Esophagus muscularis mucosa (tissue), 4 donors: ENCODE measurements at regions not wholly inside any gene's neighbourhood (a gene's known extent, or its start where the extent isn't known, plus 50 kb on each side); places are given as distances from the start of the nearest gene placed in this dataset.

ENCODE experiments used
- DNase-seq: peaks from one replicate; pipeline ENCODE4 v3.0.0-alpha.2; 2017; ENCODE audit errors: extremely low spot score
- H3K27ac ChIP-seq, 4 donors: fragments of 200-600 bp; sonication (generic); replicated peaks in 1 of 4; 1 replicate in 3 of 4; 2 replicates in 1 of 4; pipeline ENCODE4 v1.5.1; 2016 to 2019; ENCODE audit warnings: mild to moderate bottlenecking in 1 of 4
- H3K27me3 ChIP-seq, 4 donors: fragments of 200-600 bp; sonication (generic); one replicate each; pipeline versions ENCODE4 v1.5.1 to v1.6.0; 2016 to 2019
- H3K36me3 ChIP-seq, 4 donors: fragments of 200-600 bp; sonication (generic); one replicate each; pipeline ENCODE4 v1.5.1; 2016 to 2019
- H3K4me1 ChIP-seq, 4 donors: fragments of 200-600 bp; sonication (generic); one replicate each; pipeline ENCODE4 v1.5.1; 2016 to 2019
- H3K4me3 ChIP-seq, 4 donors: fragments of 200-600 bp; sonication (generic); 1 replicate in 2 of 4; 2 replicates in 2 of 4; pipeline ENCODE4 v1.5.1; 2016 to 2019; ENCODE audit warnings: mild to moderate bottlenecking in 4 of 4, moderate library complexity in 1 of 4
- H3K9me3 ChIP-seq, 4 donors: fragments of 200-600 bp; sonication (generic); 1 replicate in 3 of 4; 2 replicates in 1 of 4; pipeline ENCODE4 v1.5.1; 2016 to 2019
- EP300 ChIP-seq: sonication (generic); formaldehyde crosslinking; IDR thresholded peaks from one replicate; pipeline ENCODE4 v1.6.1; 2017; ENCODE audit warnings: antibody characterized with exemption
- POLR2A ChIP-seq: fragments of 450-650 bp; IDR thresholded peaks from one replicate; pipeline ENCODE4 v1.6.1; 2017; ENCODE audit warnings: antibody characterized with exemption, moderate library complexity, mild to moderate bottlenecking, low read depth
- POLR2AphosphoS5 ChIP-seq, 2 donors: sonication (generic); formaldehyde crosslinking; IDR thresholded peaks; one replicate each; pipeline ENCODE4 v1.6.1; 2017; ENCODE audit warnings: antibody characterized with exemption in 2 of 2
- WGBS: methylation state at CpG from one replicate; pipeline ENCODE4 v1.1.5; 2018; 5-methylcytosine and 5-hydroxymethylcytosine counted together
- intact Hi-C: fragments of 100-400 bp; cut with DNase I; formaldehyde crosslinking; loops from one replicate; pipeline ENCODE4 v1.15.1; 2023
- TF ChIP-seq, protein P1 (sequence below), 3 experiments: fragments of 200-600 bp in 2 of 3; fragments of 450-650 bp in 1 of 3; sonication (generic) in 2 of 3; IDR thresholded peaks; one replicate each; pipeline ENCODE4 v1.5.1; 2017 to 2019; ENCODE audit warnings: antibody characterized with exemption in 3 of 3, mild to moderate bottlenecking in 2 of 3, moderate library complexity in 1 of 3

DNA sequence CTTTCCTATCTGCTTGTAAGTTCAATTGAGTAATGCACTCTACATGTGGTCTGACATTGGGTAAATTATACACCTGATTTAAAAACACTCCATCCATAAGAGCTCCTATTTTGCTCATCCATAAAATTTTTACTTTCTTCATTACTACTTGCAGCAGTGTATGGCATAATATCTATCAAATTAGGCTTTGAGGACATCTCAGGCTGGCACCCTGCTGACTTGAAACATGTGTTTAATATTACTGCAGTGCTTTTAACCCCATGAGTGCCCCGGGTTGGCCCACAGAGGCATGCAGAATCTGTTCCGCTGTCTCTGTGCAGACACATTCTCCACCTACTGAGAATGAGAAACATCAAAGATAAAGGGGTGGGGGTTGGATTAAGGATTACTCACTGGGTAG lies 249.9 kb upstream of the DNAJC19 start:
- Histone ChIP-seq H3K27ac (no peak overlapping the region), H3K9me3 (no peaks in the 10 kb centered on the region), H3K27me3 (no peaks in the 10 kb centered on the region), H3K4me3 (no peak overlapping the region), H3K36me3 (no peaks in the 10 kb centered on the region), H3K4me1 (no peaks in the 10 kb centered on the region)
- intact Hi-C loops, result no loop called here
- no peak for DNase-seq
- TF ChIP-seq EP300, result no peak
- TF ChIP-seq POLR2AphosphoS5 (IDR thresholded peaks at IDR 0.05), result no peak
- no peak for TF ChIP-seq POLR2A
- TF ChIP-seq, protein P1, sequence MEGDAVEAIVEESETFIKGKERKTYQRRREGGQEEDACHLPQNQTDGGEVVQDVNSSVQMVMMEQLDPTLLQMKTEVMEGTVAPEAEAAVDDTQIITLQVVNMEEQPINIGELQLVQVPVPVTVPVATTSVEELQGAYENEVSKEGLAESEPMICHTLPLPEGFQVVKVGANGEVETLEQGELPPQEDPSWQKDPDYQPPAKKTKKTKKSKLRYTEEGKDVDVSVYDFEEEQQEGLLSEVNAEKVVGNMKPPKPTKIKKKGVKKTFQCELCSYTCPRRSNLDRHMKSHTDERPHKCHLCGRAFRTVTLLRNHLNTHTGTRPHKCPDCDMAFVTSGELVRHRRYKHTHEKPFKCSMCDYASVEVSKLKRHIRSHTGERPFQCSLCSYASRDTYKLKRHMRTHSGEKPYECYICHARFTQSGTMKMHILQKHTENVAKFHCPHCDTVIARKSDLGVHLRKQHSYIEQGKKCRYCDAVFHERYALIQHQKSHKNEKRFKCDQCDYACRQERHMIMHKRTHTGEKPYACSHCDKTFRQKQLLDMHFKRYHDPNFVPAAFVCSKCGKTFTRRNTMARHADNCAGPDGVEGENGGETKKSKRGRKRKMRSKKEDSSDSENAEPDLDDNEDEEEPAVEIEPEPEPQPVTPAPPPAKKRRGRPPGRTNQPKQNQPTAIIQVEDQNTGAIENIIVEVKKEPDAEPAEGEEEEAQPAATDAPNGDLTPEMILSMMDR (IDR thresholded peaks at IDR 0.05), result no peak
- 57% methylated on average over 2 of the region's 2 CpGs for WGBS

- Histone ChIP-seq H3K36me3 (no peaks in the 10 kb centered on the region), H3K4me3 (no peak overlapping the region), H3K4me1 (no peaks in the 10 kb centered on the region), H3K9me3 (no peaks in the 10 kb centered on the region), H3K27me3 (no peaks in the 10 kb centered on the region), H3K27ac (no peak overlapping the region)
- no peak for DNase-seq
- no peak for TF ChIP-seq EP300
- no peak for TF ChIP-seq POLR2A
- TF ChIP-seq, protein P1 (IDR thresholded peaks at IDR 0.05), result no peak
- no peak for TF ChIP-seq POLR2AphosphoS5 (IDR thresholded peaks at IDR 0.05)
- intact Hi-C loops, result no loop called here
- 82% methylated on average over 5 of the region's 5 CpGs for WGBS
Observed at GRCh38 chr3:181230258-181230657, 240.7 kb upstream of the DNAJC19 start.

GRCh38 chr3:181213347-181213746 lies 223.8 kb upstream of the DNAJC19 start:
- H3K27me3 ChIP-seq, result no peaks in the 10 kb centered on the region
- H3K9me3 ChIP-seq, result no peaks in the 10 kb centered on the region
- no peak overlapping the region for H3K4me3 ChIP-seq
- intact Hi-C loops, result no loop called here
- DNase-seq, result no peak
- TF ChIP-seq, protein P1 (IDR thresholded peaks at IDR 0.05), result no peak
- no peaks in the 10 kb centered on the region for H3K36me3 ChIP-seq
- WGBS, result 67% methylated on average over 2 of the region's 2 CpGs
- H3K4me1 ChIP-seq, result no peaks in the 10 kb centered on the region
- H3K27ac ChIP-seq, result no peak overlapping the region

- no peaks in the 10 kb centered on the region for H3K27me3 ChIP-seq
- H3K9me3 ChIP-seq, result no peaks in the 10 kb centered on the region
- H3K27ac ChIP-seq, result no peak overlapping the region
- H3K4me1 ChIP-seq, result no peaks in the 10 kb centered on the region
- 66% methylated on average over 1 of the region's 1 CpG for WGBS
- intact Hi-C loops, result no loop called here
- no peak for DNase-seq
- H3K36me3 ChIP-seq, result no peaks in the 10 kb centered on the region
- TF ChIP-seq, protein P1 (IDR thresholded peaks at IDR 0.05), result no peak
- TF ChIP-seq POLR2A, result no peak
- TF ChIP-seq POLR2AphosphoS5 (IDR thresholded peaks at IDR 0.05), result no peak
- TF ChIP-seq EP300, result no peak
- no peak overlapping the region for H3K4me3 ChIP-seq
Observed at GRCh38 chr3:181212271-181212670, 222.7 kb upstream of the DNAJC19 start.

DNA sequence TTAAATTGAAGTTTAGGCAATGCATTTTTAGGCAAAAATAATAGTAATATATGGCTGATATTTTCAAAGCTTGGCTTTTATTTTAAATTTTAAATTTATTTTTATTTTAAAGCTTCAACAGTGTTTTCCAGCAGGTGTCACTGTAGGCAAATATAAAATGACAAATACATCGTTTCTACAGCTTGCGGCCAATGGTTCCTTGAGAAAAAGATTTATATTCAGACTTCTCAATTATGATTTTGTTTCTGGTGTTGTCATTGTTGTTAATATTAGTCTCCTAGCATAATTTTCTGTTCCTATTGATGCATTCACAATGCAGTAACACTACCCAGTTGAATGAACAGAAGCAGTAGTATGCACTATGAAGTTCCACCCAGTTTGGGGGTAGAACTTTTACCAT lies 220.7 kb upstream of the DNAJC19 start:
- no peak for TF ChIP-seq POLR2AphosphoS5 (IDR thresholded peaks at IDR 0.05)
- TF ChIP-seq, protein P1 (IDR thresholded peaks at IDR 0.05), result peak in 2 of 3 experiments; percentile 21 to 31
- intact Hi-C loops, result no loop called here
- WGBS, result 11% methylated on average over 2 of the region's 2 CpGs

More for the DNA sequence above, 220.7 kb upstream of the DNAJC19 start:
- H3K36me3 ChIP-seq, result no peaks in the 10 kb centered on the region
- no peak overlapping the region for H3K4me3 ChIP-seq
- no peaks in the 10 kb centered on the region for H3K9me3 ChIP-seq
- H3K4me1 ChIP-seq, result no peaks in the 10 kb centered on the region
- no peaks in the 10 kb centered on the region for H3K27me3 ChIP-seq
- H3K27ac ChIP-seq, result no peak overlapping the region
- DNase-seq, result no peak
